ENCODE measurements at regions not wholly inside any gene's neighbourhood (a gene's known extent, or its start where the extent isn't known, plus 50 kb on each side); places are given as distances from the start of the nearest gene placed in this dataset.

GRCh38 chr3:23051240-23052140 lies 151.6 kb upstream of the UBE2E2 start:
- no peak for DNase-seq (ENCODE audit: low read depth in 3 of 3)

GRCh38 chr3:23052208-23052607 lies 150.9 kb upstream of the UBE2E2 start:
- DNase-seq (ENCODE audit: low read depth in 3 of 3) = no peak

- DNase-seq (ENCODE audit: low read depth in 3 of 3) = no peak
These were observed 150.5 kb upstream of the UBE2E2 start for GRCh38 chr3:23052620-23053019.

GRCh38 chr3:23055733-23056376 lies 147.3 kb upstream of the UBE2E2 start:
- no peak for DNase-seq (ENCODE audit: low read depth in 3 of 3)

- DNase-seq (ENCODE audit: low read depth in 3 of 3) = no peak
These were observed 140.5 kb upstream of the UBE2E2 start for GRCh38 chr3:23062582-23062981.

GRCh38 chr3:23062982-23063381 lies 140.1 kb upstream of the UBE2E2 start:
- no peak for DNase-seq (ENCODE audit: low read depth in 3 of 3)

- DNase-seq (ENCODE audit: low read depth in 3 of 3) = no peak
These were observed 136.0 kb upstream of the UBE2E2 start for GRCh38 chr3:23067116-23067515.

- DNase-seq (ENCODE audit: low read depth in 3 of 3) = no peak
These were observed 135.0 kb upstream of the UBE2E2 start for GRCh38 chr3:23068016-23068728.

- DNase-seq (ENCODE audit: low read depth in 3 of 3) = no peak
These were observed 131.8 kb upstream of the UBE2E2 start for GRCh38 chr3:23071296-23071695.

GRCh38 chr3:23071758-23072157 lies 131.4 kb upstream of the UBE2E2 start:
- no peak for DNase-seq (ENCODE audit: low read depth in 3 of 3)

- no peak for DNase-seq (ENCODE audit: low read depth in 3 of 3)
These were observed 130.4 kb upstream of the UBE2E2 start for GRCh38 chr3:23072693-23073092.

GRCh38 chr3:23073724-23074305 lies 129.3 kb upstream of the UBE2E2 start:
- DNase-seq (ENCODE audit: low read depth in 3 of 3) = no peak

- DNase-seq (ENCODE audit: low read depth in 3 of 3) = no peak
These were observed 127.6 kb upstream of the UBE2E2 start for GRCh38 chr3:23075496-23075895.

GRCh38 chr3:23076437-23076836 lies 126.7 kb upstream of the UBE2E2 start:
- no peak for DNase-seq (ENCODE audit: low read depth in 3 of 3)

- DNase-seq (ENCODE audit: low read depth in 3 of 3) = no peak
These were observed 126.0 kb upstream of the UBE2E2 start for GRCh38 chr3:23077126-23077525.

- no peak for DNase-seq (ENCODE audit: low read depth in 3 of 3)
These were observed 124.4 kb upstream of the UBE2E2 start for GRCh38 chr3:23078735-23079134.

- DNase-seq (ENCODE audit: low read depth in 3 of 3) = no peak
These were observed 123.2 kb upstream of the UBE2E2 start for GRCh38 chr3:23079976-23080375.

- no peak for DNase-seq (ENCODE audit: low read depth in 3 of 3)
These were observed 119.4 kb upstream of the UBE2E2 start for GRCh38 chr3:23083701-23084100.

- no peak for DNase-seq (ENCODE audit: low read depth in 3 of 3)
These were observed 118.8 kb upstream of the UBE2E2 start for GRCh38 chr3:23084367-23084766.

GRCh38 chr3:23085261-23085660 lies 117.9 kb upstream of the UBE2E2 start:
- no peak for DNase-seq (ENCODE audit: low read depth in 3 of 3)

GRCh38 chr3:23086331-23086730 lies 116.8 kb upstream of the UBE2E2 start:
- DNase-seq (ENCODE audit: low read depth in 3 of 3) = no peak

GRCh38 chr3:23086831-23087230 lies 116.3 kb upstream of the UBE2E2 start:
- DNase-seq (ENCODE audit: low read depth in 3 of 3) = no peak
